GM23248 (cell line): ENCODE measurements at regions not wholly inside any gene's neighbourhood (a gene's known extent, or its start where the extent isn't known, plus 50 kb on each side); places are given as distances from the start of the nearest gene placed in this dataset.
A peak's percentile ranks its signal among the peaks of the same experiment; 100 is the strongest.

ENCODE experiments used
- DNase-seq: peaks from one replicate; pipeline ENCODE4 v3.0.0-alpha.2; 2015
- H2AFZ ChIP-seq: fragments of 200-600 bp; sonication (generic); 2 replicates; pipeline ENCODE4 v1.6.1; 2016; ENCODE audit warnings: antibody characterized with exemption
- H3F3A ChIP-seq: fragments of 200-600 bp; sonication (generic); 2 replicates; pipeline ENCODE4 v1.6.1; 2016; ENCODE audit warnings: mild to moderate bottlenecking, antibody characterized with exemption, mixed run types; ENCODE audit not compliant: insufficient read depth
- H3K27ac ChIP-seq: fragments of 200-600 bp; sonication (generic); 2 replicates; pipeline ENCODE4 v1.5.1; 2016; ENCODE audit warnings: mild to moderate bottlenecking
- H3K27me3 ChIP-seq: fragments of 200-600 bp; sonication (generic); replicated peaks from 2 replicates; pipeline ENCODE4 v1.6.1; 2016; ENCODE audit warnings: mild to moderate bottlenecking; ENCODE audit not compliant: insufficient read depth
- H3K36me3 ChIP-seq: fragments of 200-600 bp; sonication (generic); 2 replicates; pipeline ENCODE4 v1.6.1; 2016; ENCODE audit warnings: low read depth, mild to moderate bottlenecking
- H3K4me1 ChIP-seq: fragments of 200-600 bp; sonication (generic); 2 replicates; pipeline ENCODE4 v1.6.1; 2016; ENCODE audit warnings: mild to moderate bottlenecking; ENCODE audit not compliant: insufficient read depth
- H3K4me2 ChIP-seq: fragments of 200-600 bp; sonication (generic); one replicate; pipeline ENCODE4 v1.6.1; 2016; ENCODE audit warnings: mild to moderate bottlenecking; ENCODE audit not compliant: unreplicated experiment
- H3K4me3 ChIP-seq: fragments of 200-600 bp; sonication (generic); 2 replicates; pipeline ENCODE4 v1.5.1; 2016; ENCODE audit warnings: mild to moderate bottlenecking
- H3K79me2 ChIP-seq: fragments of 200-600 bp; sonication (generic); 2 replicates; pipeline ENCODE4 v1.6.1; 2016; ENCODE audit warnings: mild to moderate bottlenecking; ENCODE audit not compliant: insufficient read depth
- H3K9ac ChIP-seq: fragments of 200-600 bp; sonication (generic); 2 replicates; pipeline ENCODE4 v1.6.1; 2016; ENCODE audit warnings: mild to moderate bottlenecking
- H3K9me2 ChIP-seq: fragments of 200-600 bp; sonication (generic); 2 replicates; pipeline ENCODE4 v1.6.1; 2016; ENCODE audit warnings: mixed run types, mild to moderate bottlenecking, moderate library complexity; ENCODE audit not compliant: insufficient read depth
- H3K9me3 ChIP-seq: fragments of 200-600 bp; sonication (generic); one replicate; pipeline ENCODE4 v1.6.1; 2017; ENCODE audit warnings: low read depth
- H4K20me1 ChIP-seq: fragments of 200-600 bp; sonication (generic); 2 replicates; pipeline ENCODE4 v1.6.0; 2016; ENCODE audit not compliant: insufficient read depth
- EZH2 ChIP-seq: fragments of 200-600 bp; sonication (generic); IDR thresholded peaks from 2 replicates; pipeline ENCODE4 v1.6.1; 2018; ENCODE audit warnings: antibody characterized with exemption, mild to moderate bottlenecking; ENCODE audit not compliant: insufficient read depth, poor library complexity, severe bottlenecking
- EZH2phosphoT487 ChIP-seq: fragments of 200-600 bp; sonication (generic); IDR thresholded peaks from 2 replicates; pipeline ENCODE4 v1.6.1; 2018; ENCODE audit warnings: antibody characterized with exemption, moderate library complexity, mild to moderate bottlenecking, low read depth; ENCODE audit not compliant: insufficient read depth
- WGBS, 2 experiments: methylation state at CpG; one replicate each; pipeline ENCODE4 v1.1.6; 2015 to 2017; ENCODE audit warnings: low lambda C conversion rate in 2 of 2, low coverage in 1 of 2; ENCODE audit errors: missing lambda C conversion rate in 2 of 2; 5-methylcytosine and 5-hydroxymethylcytosine counted together
- in situ Hi-C: fragments of 300-500 bp; cut with MboI; formaldehyde crosslinking; loops from 2 replicates; pipeline ENCODE4 v1.15.0; 2020

GRCh38 chr13:107884564-107884963, 330.8 kb downstream of the LIG4 start:
- in situ Hi-C loops: no loop called here
- no peak overlapping the region for H2AFZ ChIP-seq
- no peaks in the 10 kb centered on the region for H3K27me3 ChIP-seq
- H3K9ac ChIP-seq: no peak overlapping the region
- no peak overlapping the region for H3K27ac ChIP-seq
- H3K36me3 ChIP-seq: no peaks in the 10 kb centered on the region
- TF ChIP-seq EZH2phosphoT487 (no peak), EZH2 (no peak)
- H3F3A ChIP-seq: peaks cover 22% of the 10 kb centered on the region; the same call in 1 of the 2 replicates
- H4K20me1 ChIP-seq: no peaks in the 10 kb centered on the region
- H3K9me2 ChIP-seq: no peaks in the 10 kb centered on the region
- no peak overlapping the region for H3K4me3 ChIP-seq
- peaks cover 31% of the 10 kb centered on the region for H3K4me1 ChIP-seq
- DNase-seq: no peak
- no peak overlapping the region for H3K4me2 ChIP-seq
- H3K79me2 ChIP-seq: no peaks in the 10 kb centered on the region
- no peaks in the 10 kb centered on the region for H3K9me3 ChIP-seq

- Histone ChIP-seq H3K9me2 (no peaks in the 10 kb centered on the region), H3K27me3 (0 out of 2 replicates have a peak, but pooled peaks cover 3% of the 10 kb centered on the region), H3K79me2 (no peaks in the 10 kb centered on the region), H3K9ac (no peak overlapping the region), H4K20me1 (no peaks in the 10 kb centered on the region), H3K4me1 (peaks cover 31% of the 10 kb centered on the region), H3K9me3 (no peaks in the 10 kb centered on the region), H3K27ac (peak overlapping the region; percentile 39), H3K36me3 (no peaks in the 10 kb centered on the region), H3K4me3 (peak overlapping the region; percentile 35), H3F3A (peaks cover 22% of the 10 kb centered on the region; the same call in 1 of the 2 replicates), H2AFZ (peak overlapping the region; percentile 54), H3K4me2 (peak overlapping the region; percentile 53)
- in situ Hi-C loops: no loop called here
- WGBS, 2 experiments: 41 to 44% methylated on average over 8 of the region's 8 CpGs
- no peak for TF ChIP-seq EZH2phosphoT487
- DNase-seq: peak; percentile 83
These were observed 331.7 kb downstream of the LIG4 start for GRCh38 chr13:107883561-107884175.

GRCh38 chr13:107882708-107883560, 332.4 kb downstream of the LIG4 start:
- peaks cover 22% of the 10 kb centered on the region; the same call in 1 of the 2 replicates for H3F3A ChIP-seq
- in situ Hi-C loops: no loop called here
- H3K9me3 ChIP-seq: no peaks in the 10 kb centered on the region
- H3K79me2 ChIP-seq: no peaks in the 10 kb centered on the region
- no peak overlapping the region for H3K9ac ChIP-seq
- no peak overlapping the region for H3K27ac ChIP-seq
- WGBS, 2 experiments: 61 to 67% methylated on average over 11 of the region's 11 CpGs
- DNase-seq: no peak
- 0 out of 2 replicates have a peak, but pooled peaks cover 7% of the 10 kb centered on the region for H3K27me3 ChIP-seq
- H4K20me1 ChIP-seq: no peaks in the 10 kb centered on the region
- no peaks in the 10 kb centered on the region for H3K9me2 ChIP-seq
- H3K4me2 ChIP-seq: peak overlapping the region; percentile 53
- no peaks in the 10 kb centered on the region for H3K36me3 ChIP-seq
- TF ChIP-seq EZH2 (no peak), EZH2phosphoT487 (no peak)
- no peak overlapping the region for H3K4me3 ChIP-seq
- H2AFZ ChIP-seq: peak overlapping the region; percentile 54; the same call in 1 of the 2 replicates
- peaks cover 31% of the 10 kb centered on the region for H3K4me1 ChIP-seq

GRCh38 chr13:107881362-107881761, 334.0 kb downstream of the LIG4 start:
- Histone ChIP-seq H3K79me2 (no peaks in the 10 kb centered on the region), H3K27ac (no peak overlapping the region), H3K4me3 (no peak overlapping the region), H4K20me1 (no peaks in the 10 kb centered on the region), H2AFZ (no peak overlapping the region), H3K36me3 (no peaks in the 10 kb centered on the region), H3F3A (peaks cover 22% of the 10 kb centered on the region; the same call in 1 of the 2 replicates), H3K9me2 (no peaks in the 10 kb centered on the region), H3K9ac (no peak overlapping the region), H3K4me1 (peaks cover 31% of the 10 kb centered on the region), H3K27me3 (peaks cover 7% of the 10 kb centered on the region; the same call in 1 of the 2 replicates), H3K9me3 (no peaks in the 10 kb centered on the region), H3K4me2 (peak overlapping the region; percentile 43)
- peak; percentile 55 for DNase-seq
- in situ Hi-C loops: no loop called here
- 32 to 39% methylated on average over 3 of the region's 3 CpGs for WGBS, 2 experiments
- TF ChIP-seq EZH2 (no peak), EZH2phosphoT487 (peak; percentile 86)
